ENCODE measurements at regions not wholly inside any gene's neighbourhood (a gene's known extent, or its start where the extent isn't known, plus 50 kb on each side); places are given as distances from the start of the nearest gene placed in this dataset.

GRCh38 chr18:68431922-68432198 lies 283.0 kb downstream of the TMX3 start:
- H3K9ac ChIP-seq (replicated peaks in 1 of 4; ENCODE audit: extremely low read depth in 1 of 4, low read depth in 3 of 4, low read length in 3 of 4) = no peak overlapping the region
- H3K4me3 ChIP-seq (ENCODE audit: extremely low read depth in 1 of 4, insufficient read depth in 2 of 4, low read depth in 3 of 4, low read length in 4 of 4) = no peak overlapping the region
- H2BK12ac ChIP-seq (ENCODE audit: low read depth, low read length) = no peak overlapping the region
- H3K4me2 ChIP-seq (ENCODE audit: insufficient read depth in 1 of 2, low read depth in 2 of 2, low read length in 2 of 2) = no peak overlapping the region
- no peak overlapping the region for H4K5ac ChIP-seq (ENCODE audit: insufficient read length, low read depth, low read length)
- H3K56ac ChIP-seq (replicated peaks; ENCODE audit: insufficient read length, low read depth, low read length) = no peak overlapping the region
- H2AFZ ChIP-seq (ENCODE audit: low read length) = no peak overlapping the region
- no peak overlapping the region for H3K27ac ChIP-seq (ENCODE audit: low read depth, low read length)
- no peaks in the 10 kb centered on the region for H3K9me3 ChIP-seq (ENCODE audit: insufficient read depth in 2 of 2, low read depth in 1 of 2, low read length in 1 of 2)
- H4K91ac ChIP-seq (replicated peaks; ENCODE audit: insufficient read length, low read length) = no peak overlapping the region
- no peak overlapping the region for H2AK5ac ChIP-seq (ENCODE audit: low read depth, low read length)
- H3K23ac ChIP-seq (ENCODE audit: insufficient read length) = no peak overlapping the region
- no peak overlapping the region for H2BK20ac ChIP-seq (ENCODE audit: low read length)
- no peaks in the 10 kb centered on the region for H3K79me1 ChIP-seq (ENCODE audit: low read depth, low read length)
- no peaks in the 10 kb centered on the region for H3K36me3 ChIP-seq (ENCODE audit: control insufficient read depth in 2 of 4, insufficient read depth in 4 of 4, low read length in 3 of 4)
- H3K27me3 ChIP-seq (replicated peaks in 1 of 4; ENCODE audit: control insufficient read depth in 3 of 4, extremely low read depth in 1 of 4, insufficient read depth in 3 of 4, low read length in 3 of 4) = no peaks in the 10 kb centered on the region
- H4K8ac ChIP-seq (ENCODE audit: extremely low read depth, insufficient read depth, low read length) = no peak overlapping the region
- H2BK5ac ChIP-seq (ENCODE audit: low read depth, low read length) = no peak overlapping the region
- H3K23me2 ChIP-seq (ENCODE audit: low read depth, low read length) = no peaks in the 10 kb centered on the region
- FAIRE-seq = no peak
- no peaks in the 10 kb centered on the region for H3K79me2 ChIP-seq (ENCODE audit: control insufficient read depth in 1 of 2, insufficient read depth in 2 of 2, low read length in 2 of 2)
- H4K20me1 ChIP-seq (replicated peaks in 1 of 2; ENCODE audit: control insufficient read depth in 1 of 2, insufficient read depth in 2 of 2, low read length in 2 of 2) = no peaks in the 10 kb centered on the region
- 83% methylated on average over 5 of the region's 5 CpGs; no CpG with 5 or more reads in 1 of the 2 experiments for WGBS, 2 experiments (ENCODE audit: extremely low coverage in 1 of 2, insufficient coverage in 1 of 2, insufficient read length in 1 of 2, insufficient replicate concordance in 2 of 2, low coverage in 1 of 2, low lambda C conversion rate in 2 of 2, missing lambda C conversion rate in 1 of 2)
- no peak for DNase-seq (ENCODE audit: low read depth in 1 of 2, low spot score in 2 of 2)
- ChIA-PET CTCF (ENCODE audit: partially characterized antibody) (no interaction called here), POLR2A (ENCODE audit: partially characterized antibody) (no interaction called here)
- H3K18ac ChIP-seq (ENCODE audit: extremely low read depth, low read length) = no peak overlapping the region
- H3K14ac ChIP-seq (ENCODE audit: insufficient read length) = no peak overlapping the region
- H3K4me1 ChIP-seq (replicated peaks in 1 of 4; ENCODE audit: control insufficient read depth in 3 of 4, insufficient read depth in 4 of 4, low read length in 3 of 4) = no peaks in the 10 kb centered on the region
- no peak overlapping the region for H2BK15ac ChIP-seq (ENCODE audit: low read length)
- H3K4ac ChIP-seq (replicated peaks; ENCODE audit: insufficient read length, low read depth, low read length) = no peak overlapping the region
- H2BK120ac ChIP-seq (replicated peaks; ENCODE audit: low read depth, low read length) = no peak overlapping the region
- no peak for TF ChIP-seq CHD7 (IDR thresholded peaks at IDR 0.05; ENCODE audit: insufficient replicate concordance, low read length)
- TF ChIP-seq GABPA (IDR thresholded peaks at IDR 0.05; ENCODE audit: borderline replicate concordance, insufficient read depth, low read length) = no peak
